IMR-90 (cell line): ENCODE measurements at regions not wholly inside any gene's neighbourhood (a gene's known extent, or its start where the extent isn't known, plus 50 kb on each side); places are given as distances from the start of the nearest gene placed in this dataset.

ENCODE experiments used
- ATAC-seq: fragments of 200-7000 bp; cut with Tn5 transposase; 2 replicates; pipeline ENCODE4 v1.9.1; 2020; ENCODE audit warnings: low read depth, mild to moderate bottlenecking, moderate library complexity
- BruUV-seq: library from RNA; stranded (reverse); fragments of 400-500 nt; replicated peaks from 2 replicates; lab custom pipeline; 2021; lab: Mats Ljungman, UMichigan
- CTCF ChIA-PET: fragments of 300-600 bp; formaldehyde crosslinking; extraction: SDS; loops from one replicate; lab custom pipeline; 2021; ENCODE audit warnings: antibody characterized with exemption; lab: Yijun Ruan, JAX
- POLR2A ChIA-PET: fragments of 300-600 bp; sonication (Branson Sonifier 250); formaldehyde crosslinking; loops from one replicate; lab custom pipeline; 2022; ENCODE audit warnings: antibody characterized with exemption; ENCODE audit not compliant: unreplicated experiment; lab: Charles Lee
- DNase-seq: peaks from one replicate; pipeline ENCODE4 v3.0.0; 2013
- H2AFZ ChIP-seq: replicated peaks from 2 replicates; pipeline ENCODE3; 2013; ENCODE audit warnings: low read length, mild to moderate bottlenecking; ENCODE audit not compliant: poor library complexity
- H2AK5ac ChIP-seq: 2 replicates; pipeline ENCODE4 v1.6.1; 2013; ENCODE audit warnings: low read depth, low read length, inconsistent platforms
- H2AK9ac ChIP-seq: replicated peaks from 2 replicates; pipeline ENCODE3; 2013; ENCODE audit warnings: mild to moderate bottlenecking, low read depth, low read length, moderate library complexity; ENCODE audit not compliant: poor library complexity
- H2BK120ac ChIP-seq: 2 replicates; pipeline ENCODE4 v1.6.1; 2013; ENCODE audit warnings: low read depth, low read length, inconsistent platforms
- H2BK15ac ChIP-seq: 3 replicates; pipeline ENCODE4 v1.6.1; 2013; ENCODE audit warnings: low read depth, low read length, inconsistent platforms
- H2BK20ac ChIP-seq: 2 replicates; pipeline ENCODE4 v1.6.1; 2013; ENCODE audit warnings: low read depth, mild to moderate bottlenecking, inconsistent platforms, low read length, moderate library complexity
- H2BK5ac ChIP-seq: 2 replicates; pipeline ENCODE4 v1.6.1; 2013; ENCODE audit warnings: mild to moderate bottlenecking, low read depth, low read length, inconsistent platforms; ENCODE audit not compliant: poor library complexity, severe bottlenecking
- H3K14ac ChIP-seq: replicated peaks from 2 replicates; pipeline ENCODE4 v1.6.1; 2013; ENCODE audit warnings: low read depth, low read length, inconsistent platforms
- H3K18ac ChIP-seq: 2 replicates; pipeline ENCODE4 v1.6.1; 2013; ENCODE audit warnings: low read depth, low read length, control low read depth
- H3K23ac ChIP-seq: 2 replicates; pipeline ENCODE4 v1.6.1; 2013; ENCODE audit warnings: low read depth, low read length, inconsistent platforms
- H3K27ac ChIP-seq: 2 replicates; pipeline ENCODE4 v1.5.1; 2013; ENCODE audit warnings: mild to moderate bottlenecking, control low read depth, low read length; ENCODE audit not compliant: insufficient read depth
- H3K27me3 ChIP-seq: 2 replicates; pipeline ENCODE4 v1.6.1; 2013; ENCODE audit warnings: low read length; ENCODE audit not compliant: control insufficient read depth, insufficient read depth
- H3K36me3 ChIP-seq: 2 replicates; pipeline ENCODE4 v1.6.1; 2013; ENCODE audit warnings: low read length, mixed read lengths; ENCODE audit not compliant: control insufficient read depth, insufficient read depth
- H3K4ac ChIP-seq: 2 replicates; pipeline ENCODE4 v1.6.1; 2013; ENCODE audit warnings: low read depth, low read length, inconsistent platforms
- H3K4me1 ChIP-seq: 2 replicates; pipeline ENCODE4 v1.6.1; 2013; ENCODE audit warnings: low read length, mixed read lengths; ENCODE audit not compliant: control insufficient read depth, insufficient read depth
- H3K4me2 ChIP-seq: 2 replicates; pipeline ENCODE4 v1.6.1; 2013; ENCODE audit warnings: low read depth, mild to moderate bottlenecking, control low read depth, low read length, moderate library complexity
- H3K4me3 ChIP-seq: 2 replicates; pipeline ENCODE4 v1.5.1; 2013; ENCODE audit warnings: low read depth, mild to moderate bottlenecking, control low read depth, low read length, moderate library complexity; ENCODE audit not compliant: insufficient read depth
- H3K56ac ChIP-seq: 2 replicates; pipeline ENCODE4 v1.6.1; 2013; ENCODE audit warnings: low read length, inconsistent platforms; ENCODE audit not compliant: insufficient read depth; ENCODE audit errors: extremely low read depth
- H3K79me1 ChIP-seq, 2 experiments: 2 replicates each; pipeline ENCODE4 v1.6.1; 2013; ENCODE audit warnings: low read length in 2 of 2, inconsistent platforms in 1 of 2, low read depth in 1 of 2
- H3K9ac ChIP-seq: 2 replicates; pipeline ENCODE4 v1.6.1; 2013; ENCODE audit warnings: low read depth, low read length, control low read depth
- H3K9me1 ChIP-seq: 2 replicates; pipeline ENCODE4 v1.6.1; 2013; ENCODE audit warnings: low read length, inconsistent platforms; ENCODE audit not compliant: insufficient read depth
- H3K9me3 ChIP-seq: 2 replicates; pipeline ENCODE4 v1.6.1; 2013; ENCODE audit warnings: low read length; ENCODE audit not compliant: control insufficient read depth, insufficient read depth
- H4K20me1 ChIP-seq: 2 replicates; pipeline ENCODE4 v1.6.1; 2013; ENCODE audit warnings: low read length, inconsistent platforms; ENCODE audit not compliant: insufficient read depth
- H4K5ac ChIP-seq: 2 replicates; pipeline ENCODE4 v1.6.1; 2013; ENCODE audit warnings: mild to moderate bottlenecking, low read depth, low read length, control low read depth
- H4K8ac ChIP-seq, 2 experiments: 2 replicates each; pipeline ENCODE4 v1.6.1; 2013; ENCODE audit warnings: low read depth in 2 of 2, low read length in 2 of 2, control low read depth in 1 of 2, inconsistent platforms in 1 of 2
- H4K91ac ChIP-seq: 2 replicates; pipeline ENCODE4 v1.6.1; 2013; ENCODE audit warnings: low read depth, low read length, inconsistent platforms; ENCODE audit not compliant: insufficient read depth
- BHLHE40 ChIP-seq: fragments of 150-350 bp; IDR thresholded peaks from 2 replicates; pipeline ENCODE4 v1.6.1; 2016; ENCODE audit warnings: mild to moderate bottlenecking, low read depth, low read length
- CEBPB ChIP-seq: IDR thresholded peaks from 2 replicates; pipeline ENCODE4 v1.6.1; 2012; ENCODE audit warnings: low read depth, low read length, improper control_type of control experiment
- NFE2L2 ChIP-seq: fragments of 150-350 bp; IDR thresholded peaks from 2 replicates; pipeline ENCODE4 v1.6.1; 2016; ENCODE audit warnings: low read depth, mild to moderate bottlenecking, low read length
- RAD21 ChIP-seq: IDR thresholded peaks from 2 replicates; pipeline ENCODE4 v1.6.1; 2012; ENCODE audit warnings: low read length, improper control_type of control experiment
- WGBS, 2 experiments: methylation state at CpG; one replicate each; pipeline versions ENCODE4 v1.1.5 to v1.1.7; 2013; ENCODE audit warnings: missing lambda C conversion rate in 2 of 2; ENCODE audit not compliant: insufficient read length in 1 of 2; ENCODE audit errors: extremely low coverage in 2 of 2; 5-methylcytosine and 5-hydroxymethylcytosine counted together
- dilution Hi-C: fragments of 300-500 bp; cut with HindIII; formaldehyde crosslinking; loops from one replicate; pipeline ENCODE4 v1.14.3; 2018; ENCODE audit warnings: low sequenced_read_pairs; ENCODE audit not compliant: unreplicated experiment
- in situ Hi-C: fragments of 300-500 bp; cut with MboI; formaldehyde crosslinking; loops from 3 replicates; pipeline ENCODE4 v1.14.3; 2019; ENCODE audit warnings: low sequenced_read_pairs, inconsistent platforms, mixed read lengths
- intact Hi-C: fragments of 100-400 bp; cut with micrococcal nuclease; formaldehyde crosslinking; loops from 2 replicates; pipeline ENCODE4 v1.10.0; 2022

DNA sequence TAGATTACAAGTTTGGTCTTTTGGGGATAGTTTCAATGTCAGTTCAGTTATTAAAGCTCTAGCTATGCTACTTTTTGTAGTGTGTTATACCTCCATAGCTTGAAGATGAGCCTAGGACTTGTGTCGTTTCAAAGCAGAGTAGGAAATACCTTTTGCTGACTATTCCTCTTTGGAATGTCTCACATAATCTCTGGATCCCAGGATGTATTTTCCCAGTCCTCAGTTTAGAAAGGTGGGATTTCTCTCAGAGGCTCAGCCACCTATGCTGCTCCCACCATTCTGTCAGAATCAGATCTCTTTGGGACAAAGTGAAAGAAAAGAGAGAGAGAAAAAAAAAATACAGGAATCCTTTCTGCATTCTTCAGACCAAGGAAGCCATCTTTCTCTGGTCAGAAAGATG, 567.5 kb upstream of the IMPG1 start:
- no peak overlapping the region for H4K91ac ChIP-seq
- no peak for ATAC-seq
- no peaks in the 10 kb centered on the region for H3K4me1 ChIP-seq
- H3K9ac ChIP-seq, result no peak overlapping the region
- no peak overlapping the region for H2BK20ac ChIP-seq
- WGBS, 2 experiments, result no CpG with 5 or more reads among the region's 1 CpG
- H3K27ac ChIP-seq, result no peak overlapping the region
- TF ChIP-seq NFE2L2 (no peak), BHLHE40 (no peak), RAD21 (no peak), CEBPB (no peak)
- no peak overlapping the region for H4K5ac ChIP-seq
- H4K20me1 ChIP-seq, result no peaks in the 10 kb centered on the region
- no peak overlapping the region for H3K23ac ChIP-seq
- DNase-seq, result no peak
- no peak overlapping the region for H4K8ac ChIP-seq
- no peak overlapping the region for H3K56ac ChIP-seq
- H2BK120ac ChIP-seq, result no peak overlapping the region
- no peak overlapping the region for H2AK9ac ChIP-seq
- in situ Hi-C loops, result no loop called here
- no peak overlapping the region for H3K18ac ChIP-seq
- no peaks in the 10 kb centered on the region for H3K36me3 ChIP-seq
- dilution Hi-C loops, result no loop called here
- H3K79me1 ChIP-seq, result no peaks in the 10 kb centered on the region
- H3K4me2 ChIP-seq, result no peak overlapping the region
- no peaks in the 10 kb centered on the region for H3K9me3 ChIP-seq
- H2AFZ ChIP-seq, result no peak overlapping the region
- no peaks in the 10 kb centered on the region for H3K27me3 ChIP-seq
- POLR2A ChIA-PET, result no interaction called here
- H2AK5ac ChIP-seq, result no peak overlapping the region
- no peak overlapping the region for H2BK5ac ChIP-seq
- no peak overlapping the region for H3K4me3 ChIP-seq
- BruUV-seq, result no TSS peak
- no peak overlapping the region for H3K14ac ChIP-seq
- H3K9me1 ChIP-seq, result no peaks in the 10 kb centered on the region
- CTCF ChIA-PET, result no interaction called here
- no peak overlapping the region for H3K4ac ChIP-seq
- H2BK15ac ChIP-seq, result no peak overlapping the region
- intact Hi-C loops, result no loop called here
